ENCODE measurements at regions not wholly inside any gene's neighbourhood (a gene's known extent, or its start where the extent isn't known, plus 50 kb on each side); places are given as distances from the start of the nearest gene placed in this dataset.

GRCh38 chr5:67793966-67794365 lies 421.6 kb upstream of the PIK3R1 start:
- H4K20me1 ChIP-seq (replicated peaks; ENCODE audit: control insufficient read depth, extremely low read depth, insufficient read depth, low read length) = no peaks in the 10 kb centered on the region
- H3K79me2 ChIP-seq (ENCODE audit: control insufficient read depth, insufficient read depth, low read length) = no peaks in the 10 kb centered on the region
- no peaks in the 10 kb centered on the region for H3K4me1 ChIP-seq (ENCODE audit: control insufficient read depth, extremely low read depth, insufficient read depth, low read length)
- H2AFZ ChIP-seq (ENCODE audit: low read depth, low read length) = no peak overlapping the region
- no TSS peak for BruUV-seq (replicated peaks)
- dilution Hi-C loops (cut with MboI; ENCODE audit: extremely low pct_ligation_motif_present, low sequenced_read_pairs) = no loop called here
- H3K27me3 ChIP-seq (ENCODE audit: control insufficient read depth in 2 of 2, insufficient read depth in 2 of 2, low read length in 2 of 2) = no peaks in the 10 kb centered on the region
- no peak for DNase-seq (ENCODE audit: low read depth, low spot score)
- H3K9me1 ChIP-seq (replicated peaks; ENCODE audit: control insufficient read depth, extremely low read depth, insufficient read depth, low read length) = no peaks in the 10 kb centered on the region
- no peak overlapping the region for H3K4me3 ChIP-seq (replicated peaks in 1 of 3; ENCODE audit: insufficient read depth in 1 of 3, low read depth in 1 of 3, low read length in 3 of 3)
- no peaks in the 10 kb centered on the region for H3K36me3 ChIP-seq (ENCODE audit: control insufficient read depth in 2 of 2, extremely low read depth in 1 of 2, insufficient read depth in 2 of 2, low read length in 2 of 2)
- TF ChIP-seq MYC (IDR thresholded peaks at IDR 0.05; ENCODE audit: low read depth, low read length) (no peak), FOS (IDR thresholded peaks at IDR 0.05; ENCODE audit: borderline replicate concordance, insufficient read depth, low read length) (no peak), EZH2 (IDR thresholded peaks at IDR 0.05; ENCODE audit: borderline replicate concordance, low read depth, low read length, severe bottlenecking) (no peak), POLR2AphosphoS5 (IDR thresholded peaks at IDR 0.05; ENCODE audit: insufficient read depth, low read depth, low read length) (no peak), CTCF (IDR thresholded peaks at IDR 0.05; ENCODE audit: extremely low read depth in 1 of 2, insufficient read depth in 1 of 2, low read depth in 1 of 2, low read length in 2 of 2) (no peak), GATA2 (IDR thresholded peaks at IDR 0.05; ENCODE audit: insufficient read depth, insufficient read length, low read depth, low read length) (no peak), POLR2A (IDR thresholded peaks at IDR 0.05; ENCODE audit: low read depth, low read length) (no peak), MAX (IDR thresholded peaks at IDR 0.05; ENCODE audit: insufficient read depth, insufficient read length) (no peak), JUN (IDR thresholded peaks at IDR 0.05; ENCODE audit: borderline replicate concordance, insufficient read depth, insufficient read length, low read depth) (no peak)
- H3K4me2 ChIP-seq (ENCODE audit: insufficient read depth, low read length) = no peak overlapping the region
- H3K9me3 ChIP-seq (replicated peaks; ENCODE audit: control insufficient read depth, insufficient read depth, low read length) = no peaks in the 10 kb centered on the region
- ChIA-PET POLR2A (no interaction called here), CTCF (no interaction called here)
- no peak for FAIRE-seq
- intact Hi-C loops (cut with micrococcal nuclease) = no loop called here
- no peak overlapping the region for H3K27ac ChIP-seq (ENCODE audit: insufficient read depth, low read depth, low read length)
- no peak overlapping the region for H3K9ac ChIP-seq (replicated peaks; ENCODE audit: extremely low read depth, insufficient read depth, low read length)

Measured in endothelial cell of umbilical vein (primary cell).